Common myeloid progenitor, CD34-positive (primary cell): ENCODE measurements at regions not wholly inside any gene's neighbourhood (a gene's known extent, or its start where the extent isn't known, plus 50 kb on each side); places are given as distances from the start of the nearest gene placed in this dataset.

Experiments used
- CTCF ChIA-PET: fragments of 350-600 bp; sonication (Branson Sonifier 250); formaldehyde crosslinking; loops from one replicate; lab custom pipeline; 2021; ENCODE audit warnings: antibody characterized with exemption; lab: Charles Lee
- POLR2A ChIA-PET: fragments of 350-600 bp; sonication (Branson Sonifier 250); formaldehyde crosslinking; loops from one replicate; lab custom pipeline; 2021; ENCODE audit warnings: antibody characterized with exemption; lab: Charles Lee
- DNase-seq, 3 donors: peaks; one replicate each; pipeline versions ENCODE4 v3.0.0 to v3.0.0-alpha.2; 2013
- H3K27ac ChIP-seq, 2 experiments: 1 replicate in 1 of 2; 2 replicates in 1 of 2; pipeline ENCODE4 v1.7.0; 2013; ENCODE audit warnings: inconsistent platforms in 2 of 2, low read length in 2 of 2, mild to moderate bottlenecking in 2 of 2, low read depth in 1 of 2, moderate library complexity in 1 of 2; ENCODE audit not compliant: severe bottlenecking in 2 of 2, insufficient read depth in 1 of 2, poor library complexity in 1 of 2
- H3K27me3 ChIP-seq, 5 experiments: replicated peaks in 2 of 5; 1 replicate in 3 of 5; 2 replicates in 2 of 5; pipeline versions ENCODE4 v1.6.1 to v1.7.0; 2013; ENCODE audit warnings: low read length in 4 of 5, mild to moderate bottlenecking in 2 of 5, moderate library complexity in 2 of 5, inconsistent platforms in 1 of 5; ENCODE audit not compliant: insufficient read depth in 5 of 5, control insufficient read depth in 4 of 5
- H3K36me3 ChIP-seq, 4 experiments: 1 replicate in 2 of 4; 2 replicates in 2 of 4; pipeline versions ENCODE4 v1.6.1 to v1.7.0; 2013; ENCODE audit warnings: low read length in 3 of 4, control low read depth in 1 of 4, mild to moderate bottlenecking in 1 of 4; ENCODE audit not compliant: control insufficient read depth in 4 of 4, insufficient read depth in 4 of 4
- H3K4me1 ChIP-seq, 4 experiments: 1 replicate in 3 of 4; 2 replicates in 1 of 4; pipeline versions ENCODE4 v1.6.1 to v1.7.1; 2013; ENCODE audit warnings: low read length in 3 of 4, mild to moderate bottlenecking in 3 of 4, control low read depth in 1 of 4, inconsistent platforms in 1 of 4, moderate library complexity in 1 of 4; ENCODE audit not compliant: control insufficient read depth in 4 of 4, insufficient read depth in 4 of 4; ENCODE audit errors: control extremely low read depth in 1 of 4
- H3K4me3 ChIP-seq, 7 experiments: 1 replicate in 4 of 7; 2 replicates in 3 of 7; pipeline versions ENCODE4 v1.5.1 to v1.7.0; 2013; ENCODE audit warnings: mild to moderate bottlenecking in 7 of 7, low read length in 6 of 7, moderate library complexity in 6 of 7, inconsistent platforms in 2 of 7, low read depth in 2 of 7, control low read depth in 1 of 7; ENCODE audit not compliant: insufficient read depth in 4 of 7, control insufficient read depth in 1 of 7; ENCODE audit errors: extremely low read depth in 1 of 7
- H3K9me3 ChIP-seq, 5 experiments: 1 replicate in 4 of 5; 2 replicates in 1 of 5; pipeline versions ENCODE4 v1.6.1 to v1.7.1; 2013; ENCODE audit warnings: low read length in 4 of 5, mild to moderate bottlenecking in 2 of 5, inconsistent platforms in 1 of 5, low read depth in 1 of 5, moderate library complexity in 1 of 5; ENCODE audit not compliant: control insufficient read depth in 4 of 5, insufficient read depth in 2 of 5; ENCODE audit errors: control extremely low read depth in 1 of 5
- WGBS: methylation state at CpG from one replicate; pipeline ENCODE4 v1.1.5; 2013; ENCODE audit not compliant: insufficient coverage; 5-methylcytosine and 5-hydroxymethylcytosine counted together

DNA sequence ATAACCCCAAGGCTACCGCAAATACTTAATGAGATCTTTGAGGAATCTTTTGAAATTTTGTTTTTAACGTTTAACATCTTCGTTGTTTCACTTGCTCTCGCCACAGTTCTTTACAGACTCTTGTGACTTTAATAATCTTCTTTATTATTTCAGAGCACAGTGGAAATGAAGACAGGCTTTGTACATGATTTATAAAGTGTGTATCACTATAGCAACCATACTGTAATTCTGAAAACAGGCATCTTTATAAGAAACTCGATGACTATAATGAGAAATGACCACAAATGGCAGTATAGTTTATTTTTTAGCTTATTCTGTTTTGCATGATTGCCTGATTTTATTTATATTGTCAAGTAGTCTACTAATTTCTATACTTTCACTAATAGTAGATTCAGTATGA, 224.4 kb upstream of the GALNTL6 start:
- H3K27me3 ChIP-seq, result no peaks in the 10 kb centered on the region
- ChIA-PET POLR2A (no interaction called here), CTCF (no interaction called here)
- no peaks in the 10 kb centered on the region for H3K36me3 ChIP-seq
- no peak for DNase-seq
- WGBS, result 100% methylated on average over 3 of the region's 5 CpGs
- H3K27ac ChIP-seq, result no peak overlapping the region
- H3K9me3 ChIP-seq, result peaks cover 0 to 5% (median 0%) of the 10 kb centered on the region in 5 experiments
- no peak overlapping the region for H3K4me3 ChIP-seq
- H3K4me1 ChIP-seq, result peaks cover 0 to 4% (median 2%) of the 10 kb centered on the region in 4 experiments

- POLR2A ChIA-PET, result no interaction called here
- peaks cover 0 to 4% (median 2%) of the 10 kb centered on the region in 4 experiments for H3K4me1 ChIP-seq
- no peaks in the 10 kb centered on the region for H3K36me3 ChIP-seq
- no peak overlapping the region for H3K27ac ChIP-seq
- H3K27me3 ChIP-seq, result no peaks in the 10 kb centered on the region
- CTCF ChIA-PET, result no interaction called here
- WGBS, result 100% methylated on average over 2 of the region's 3 CpGs
- DNase-seq, result no peak
- peaks cover 0 to 7% (median 4%) of the 10 kb centered on the region in 5 experiments for H3K9me3 ChIP-seq
- H3K4me3 ChIP-seq, result no peak overlapping the region
Measured at GRCh38 chr4:171588051-171588545, 225.1 kb upstream of the GALNTL6 start.

DNA sequence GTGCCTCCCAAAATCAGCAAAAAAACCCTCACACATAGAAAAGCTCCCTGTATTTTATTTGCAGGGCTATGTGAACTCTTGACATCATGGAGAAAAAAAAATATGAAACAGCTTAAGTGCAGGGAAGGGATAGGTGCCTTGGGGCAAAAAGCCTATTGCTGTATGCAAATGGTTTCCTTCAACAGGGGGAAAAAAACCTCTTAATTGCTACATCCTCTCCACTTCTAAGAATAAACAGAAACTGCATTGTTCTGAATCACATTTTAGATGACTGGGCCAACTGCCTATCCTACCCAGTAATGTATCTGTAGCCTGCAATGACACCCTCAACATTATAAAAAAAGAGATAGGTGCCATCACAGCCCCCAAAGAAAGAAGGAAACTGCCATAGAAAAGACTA, 229.4 kb upstream of the GALNTL6 start:
- Histone ChIP-seq H3K4me3 (no peak overlapping the region), H3K27ac (no peak overlapping the region), H3K36me3 (no peaks in the 10 kb centered on the region), H3K9me3 (peaks cover 0 to 7% (median 4%) of the 10 kb centered on the region in 5 experiments), H3K27me3 (no peaks in the 10 kb centered on the region), H3K4me1 (peaks cover 0 to 2% (median 0%) of the 10 kb centered on the region in 4 experiments)
- POLR2A ChIA-PET, result no interaction called here
- no peak for DNase-seq
- CTCF ChIA-PET, result no interaction called here

- Histone ChIP-seq H3K27ac (no peak overlapping the region), H3K4me3 (no peak overlapping the region), H3K36me3 (no peaks in the 10 kb centered on the region), H3K4me1 (peaks cover 0 to 2% (median 0%) of the 10 kb centered on the region in 4 experiments), H3K9me3 (peaks cover 0 to 7% (median 4%) of the 10 kb centered on the region in 5 experiments), H3K27me3 (no peaks in the 10 kb centered on the region)
- ChIA-PET POLR2A (no interaction called here), CTCF (no interaction called here)
- WGBS, result 67% methylated on average over 3 of the region's 4 CpGs
- DNase-seq, result no peak
Measured at GRCh38 chr4:171582961-171583581, 230.1 kb upstream of the GALNTL6 start.

DNA sequence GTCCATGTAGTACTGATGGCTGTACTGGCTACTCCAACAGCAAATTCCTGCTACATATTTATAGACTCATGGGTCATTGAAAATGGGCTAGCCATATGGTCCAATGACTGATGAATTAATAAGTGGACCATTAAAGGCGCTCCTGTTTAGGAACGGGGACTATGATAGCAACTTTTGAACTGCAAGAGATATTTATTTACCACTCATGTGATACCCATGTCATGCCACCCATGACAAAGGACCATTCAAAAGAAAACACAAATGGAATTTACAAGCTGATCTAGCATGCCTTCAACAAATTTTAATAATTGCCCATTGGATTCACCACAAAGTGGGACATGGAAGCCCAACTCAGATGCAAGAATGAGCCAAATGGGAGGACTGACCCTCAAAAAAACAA, 240.0 kb upstream of the GALNTL6 start:
- WGBS, result 100% methylated on average over 2 of the region's 2 CpGs
- no peak for DNase-seq
- ChIA-PET POLR2A (no interaction called here), CTCF (interaction anchor here (0.6 to 1.3 kb wide), 2 partner anchors 9 to 1627 kb away, joined by 3 to 4 read pairs; no protein-coding TSS in a partner anchor)
- Histone ChIP-seq H3K4me1 (no peaks in the 10 kb centered on the region), H3K27me3 (no peaks in the 10 kb centered on the region), H3K27ac (no peak overlapping the region), H3K4me3 (no peak overlapping the region), H3K9me3 (peaks cover 0 to 7% (median 0%) of the 10 kb centered on the region in 5 experiments), H3K36me3 (no peaks in the 10 kb centered on the region)

- Histone ChIP-seq H3K27ac (no peak overlapping the region), H3K9me3 (peaks cover 0 to 4% (median 0%) of the 10 kb centered on the region in 5 experiments), H3K4me3 (no peak overlapping the region), H3K36me3 (no peaks in the 10 kb centered on the region), H3K4me1 (no peaks in the 10 kb centered on the region), H3K27me3 (no peaks in the 10 kb centered on the region)
- no peak for DNase-seq
- WGBS, result 62% methylated on average over 4 of the region's 5 CpGs
- CTCF ChIA-PET, result no interaction called here
- POLR2A ChIA-PET, result no interaction called here
Measured at GRCh38 chr4:171565130-171565788, 247.9 kb upstream of the GALNTL6 start.

DNA sequence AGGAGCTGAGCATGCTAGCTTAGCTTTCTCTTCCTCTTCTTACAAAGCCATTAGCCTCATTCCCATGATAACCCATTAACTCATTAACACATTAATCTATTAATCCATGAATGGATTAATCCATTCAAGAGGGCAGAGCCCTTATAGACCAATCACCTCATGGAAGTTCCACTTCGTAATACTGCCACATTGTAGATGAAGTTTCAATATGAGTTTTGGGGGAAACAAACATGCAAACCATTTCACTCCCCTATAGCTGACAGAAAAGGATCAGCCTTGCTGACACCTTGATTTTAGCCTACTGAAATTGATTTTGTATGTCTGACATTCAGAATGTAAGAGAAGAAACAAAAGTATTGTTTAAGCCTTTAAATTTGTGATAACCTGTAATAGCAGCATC, 251.8 kb upstream of the GALNTL6 start:
- ChIA-PET CTCF (no interaction called here), POLR2A (no interaction called here)
- Histone ChIP-seq H3K27me3 (no peaks in the 10 kb centered on the region), H3K27ac (no peak overlapping the region), H3K4me1 (no peaks in the 10 kb centered on the region), H3K4me3 (no peak overlapping the region), H3K36me3 (no peaks in the 10 kb centered on the region), H3K9me3 (no peaks in the 10 kb centered on the region)
- no CpG with 5 or more reads among the region's 1 CpG for WGBS
- no peak for DNase-seq
